Activated naive CD4-positive, alpha-beta T cell treated with anti-CD3 and anti-CD28 coated beads, Interleukin-2, amount 50 U/mL, for 72 hours (primary cell): ENCODE measurements at regions not wholly inside any gene's neighbourhood (a gene's known extent, or its start where the extent isn't known, plus 50 kb on each side); places are given as distances from the start of the nearest gene placed in this dataset.

Source experiments
- ATAC-seq, 2 donors: fragments of 150-1000 bp; cut with Tn5 transposase; 2 replicates each; pipeline ENCODE4 v1.10.0; 2021; ENCODE audit warnings: mild to moderate bottlenecking in 2 of 2, moderate library complexity in 2 of 2
- DNase-seq, 2 donors: peaks; one replicate each; pipeline ENCODE4 v3.0.0; 2021 to 2022; ENCODE audit warnings: low spot score in 2 of 2
- H3K27ac Mint-ChIP-seq, 2 donors: one replicate each; pipeline ENCODE4 v1.8.0; 2022; ENCODE audit warnings: mild to moderate bottlenecking in 2 of 2, mixed read lengths in 2 of 2
- H3K36me3 Mint-ChIP-seq, 2 donors: one replicate each; pipeline ENCODE4 v1.8.0; 2022; ENCODE audit warnings: mixed read lengths in 2 of 2
- H3K9me3 Mint-ChIP-seq, 2 donors: one replicate each; pipeline ENCODE4 v1.8.0; 2022; ENCODE audit warnings: mixed read lengths in 2 of 2

GRCh38 chr13:47837104-47837880 lies 163.8 kb downstream of the SUCLA2 start:
- H3K36me3 Mint-ChIP-seq = no peaks in the 10 kb centered on the region
- H3K9me3 Mint-ChIP-seq = no peaks in the 10 kb centered on the region
- no peak for DNase-seq
- ATAC-seq = no peak
- H3K27ac Mint-ChIP-seq = no peak overlapping the region

- no peaks in the 10 kb centered on the region for H3K36me3 Mint-ChIP-seq
- H3K9me3 Mint-ChIP-seq = no peaks in the 10 kb centered on the region
- DNase-seq (no peak), ATAC-seq (no peak)
- no peak overlapping the region for H3K27ac Mint-ChIP-seq
Observed at GRCh38 chr13:47835470-47836228, 165.4 kb downstream of the SUCLA2 start.

GRCh38 chr13:47832458-47832972 lies 168.6 kb downstream of the SUCLA2 start:
- H3K9me3 Mint-ChIP-seq = no peaks in the 10 kb centered on the region
- ATAC-seq = no peak
- no peak overlapping the region for H3K27ac Mint-ChIP-seq
- DNase-seq = no peak
- H3K36me3 Mint-ChIP-seq = no peaks in the 10 kb centered on the region

- DNase-seq (no peak), ATAC-seq (no peak)
- no peak overlapping the region for H3K27ac Mint-ChIP-seq
- peaks cover 0 to 4% of the 10 kb centered on the region in 2 donors for H3K36me3 Mint-ChIP-seq
- peaks cover 0 to 3% of the 10 kb centered on the region in 2 donors for H3K9me3 Mint-ChIP-seq
Observed at GRCh38 chr13:47831265-47831664, 169.8 kb downstream of the SUCLA2 start.

GRCh38 chr13:47829690-47830089 lies 171.4 kb downstream of the SUCLA2 start:
- H3K36me3 Mint-ChIP-seq = peaks cover 12 to 18% of the 10 kb centered on the region in 2 donors
- DNase-seq (no peak), ATAC-seq (no peak)
- peak overlapping the region in 1 of 2 donors; percentile 28 for H3K27ac Mint-ChIP-seq
- peaks cover 11 to 17% of the 10 kb centered on the region in 2 donors for H3K9me3 Mint-ChIP-seq

GRCh38 chr13:47826471-47826870 lies 174.6 kb downstream of the SUCLA2 start:
- no peak for ATAC-seq
- DNase-seq = no peak
- Mint-ChIP-seq H3K36me3 (peaks cover 12 to 25% of the 10 kb centered on the region in 2 donors), H3K9me3 (peaks cover 11 to 24% of the 10 kb centered on the region in 2 donors), H3K27ac (no peak overlapping the region)

- ATAC-seq (no peak), DNase-seq (no peak)
- H3K27ac Mint-ChIP-seq = no peak overlapping the region
Observed at GRCh38 chr13:47822036-47822435, 179.0 kb downstream of the SUCLA2 start.

GRCh38 chr13:47816831-47817230 lies 184.2 kb downstream of the SUCLA2 start:
- H3K9me3 Mint-ChIP-seq = no peaks in the 10 kb centered on the region
- H3K27ac Mint-ChIP-seq = no peak overlapping the region
- DNase-seq (no peak), ATAC-seq (no peak)
- H3K36me3 Mint-ChIP-seq = no peaks in the 10 kb centered on the region

More at GRCh38 chr13:47822036-47822435, 179.0 kb downstream of the SUCLA2 start:
- Mint-ChIP-seq H3K9me3 (peaks cover 11 to 24% of the 10 kb centered on the region in 2 donors), H3K36me3 (peaks cover 12 to 25% of the 10 kb centered on the region in 2 donors)

GRCh38 chr13:47813718-47814117 lies 187.4 kb downstream of the SUCLA2 start:
- H3K27ac Mint-ChIP-seq = no peak overlapping the region
- H3K36me3 Mint-ChIP-seq = no peaks in the 10 kb centered on the region
- no peak for ATAC-seq

GRCh38 chr13:47809411-47809810 lies 191.7 kb downstream of the SUCLA2 start:
- Mint-ChIP-seq H3K36me3 (no peaks in the 10 kb centered on the region), H3K9me3 (no peaks in the 10 kb centered on the region), H3K27ac (no peak overlapping the region)
- DNase-seq = no peak
- ATAC-seq = no peak

More at GRCh38 chr13:47813718-47814117, 187.4 kb downstream of the SUCLA2 start:
- no peaks in the 10 kb centered on the region for H3K9me3 Mint-ChIP-seq
- DNase-seq = no peak

GRCh38 chr13:47803131-47803530 lies 197.9 kb downstream of the SUCLA2 start:
- DNase-seq (no peak), ATAC-seq (no peak)
- no peak overlapping the region for H3K27ac Mint-ChIP-seq
- peaks cover 0 to 7% of the 10 kb centered on the region in 2 donors for H3K36me3 Mint-ChIP-seq
- H3K9me3 Mint-ChIP-seq = peaks cover 0 to 4% of the 10 kb centered on the region in 2 donors

GRCh38 chr13:47801555-47801954 lies 199.5 kb downstream of the SUCLA2 start:
- Mint-ChIP-seq H3K36me3 (peaks cover 0 to 7% of the 10 kb centered on the region in 2 donors), H3K9me3 (peaks cover 0 to 4% of the 10 kb centered on the region in 2 donors), H3K27ac (no peak overlapping the region)
- DNase-seq = no peak
- no peak for ATAC-seq

- Mint-ChIP-seq H3K36me3 (peaks cover 0 to 7% of the 10 kb centered on the region in 2 donors), H3K9me3 (peaks cover 0 to 4% of the 10 kb centered on the region in 2 donors), H3K27ac (peak overlapping the region in 1 of 2 donors; percentile 2)
- ATAC-seq (peak in 1 of 2 donors; percentile 65), DNase-seq (no peak)
Observed at GRCh38 chr13:47800593-47800992, 200.5 kb downstream of the SUCLA2 start.

- ATAC-seq (peak in 1 of 2 donors; percentile 34), DNase-seq (no peak)
- Mint-ChIP-seq H3K36me3 (peaks cover 0 to 7% of the 10 kb centered on the region in 2 donors), H3K9me3 (peaks cover 0 to 4% of the 10 kb centered on the region in 2 donors), H3K27ac (no peak overlapping the region)
Observed at GRCh38 chr13:47798906-47799305, 202.2 kb downstream of the SUCLA2 start.

- DNase-seq (no peak), ATAC-seq (no peak)
- peaks cover 0 to 4% of the 10 kb centered on the region in 2 donors for H3K9me3 Mint-ChIP-seq
- no peak overlapping the region for H3K27ac Mint-ChIP-seq
- H3K36me3 Mint-ChIP-seq = peaks cover 0 to 7% of the 10 kb centered on the region in 2 donors
Observed at GRCh38 chr13:47798194-47798593, 202.9 kb downstream of the SUCLA2 start.

GRCh38 chr13:47796816-47797215 lies 204.3 kb downstream of the SUCLA2 start:
- Mint-ChIP-seq H3K27ac (no peak overlapping the region), H3K9me3 (peaks cover 5 to 8% of the 10 kb centered on the region in 2 donors), H3K36me3 (peaks cover 0 to 9% of the 10 kb centered on the region in 2 donors)
- ATAC-seq = no peak
- DNase-seq = no peak

- ATAC-seq = no peak
Observed at GRCh38 chr13:47794963-47795362, 206.1 kb downstream of the SUCLA2 start.

More at GRCh38 chr13:47794963-47795362, 206.1 kb downstream of the SUCLA2 start:
- no peak for DNase-seq
- peaks cover 13 to 16% of the 10 kb centered on the region in 2 donors for H3K36me3 Mint-ChIP-seq
- peaks cover 8 to 17% of the 10 kb centered on the region in 2 donors for H3K9me3 Mint-ChIP-seq
- no peak overlapping the region for H3K27ac Mint-ChIP-seq
